Caco-2 (cell line): ENCODE measurements at regions not wholly inside any gene's neighbourhood (a gene's known extent, or its start where the extent isn't known, plus 50 kb on each side); places are given as distances from the start of the nearest gene placed in this dataset.

Source experiments
- BruUV-seq: library from RNA; stranded (reverse); fragments of 400-500 nt; replicated peaks from 2 replicates; lab custom pipeline; 2021; lab: Mats Ljungman, UMichigan
- CTCF ChIA-PET: fragments of 300-600 bp; sonication (Branson Sonifier 250); formaldehyde crosslinking; loops from one replicate; lab custom pipeline; 2022; ENCODE audit warnings: antibody characterized with exemption; lab: Charles Lee
- POLR2A ChIA-PET: fragments of 300-600 bp; sonication (Branson Sonifier 250); formaldehyde crosslinking; loops from one replicate; lab custom pipeline; 2022; ENCODE audit warnings: antibody characterized with exemption; lab: Charles Lee
- DNase-seq, 2 experiments: peaks; one replicate each; pipeline versions ENCODE4 v3.0.0 to v3.0.0-alpha.2; 2020 to 2022
- H3K27me3 ChIP-seq: replicated peaks from 2 replicates; pipeline ENCODE4 v1.6.0; 2011; ENCODE audit warnings: low read length; ENCODE audit not compliant: control insufficient read depth, insufficient read depth
- H3K36me3 ChIP-seq: 2 replicates; pipeline ENCODE4 v1.5.1; 2011; ENCODE audit warnings: low read length; ENCODE audit not compliant: control insufficient read depth, insufficient read depth
- H3K4me1 ChIP-seq: fragments of 250-450 bp; sonication (Bioruptor Pico); 2 replicates; pipeline ENCODE4 v1.5.1; 2020; ENCODE audit warnings: mild to moderate bottlenecking
- H3K4me3 ChIP-seq: 2 replicates; pipeline ENCODE4 v1.5.1; 2011; ENCODE audit warnings: low read depth, mild to moderate bottlenecking, control low read depth, low read length
- H3K9me3 ChIP-seq: fragments of 250-450 bp; sonication (Bioruptor Pico); 2 replicates; pipeline ENCODE4 v1.5.1; 2020; ENCODE audit warnings: mild to moderate bottlenecking, moderate library complexity
- H3K27ac Mint-ChIP-seq: one replicate; pipeline ENCODE4 v1.8.0; 2022; ENCODE audit warnings: mixed read lengths; ENCODE audit not compliant: unreplicated experiment
- H3K27me3 Mint-ChIP-seq: one replicate; pipeline ENCODE4 v1.8.0; 2022; ENCODE audit warnings: mixed read lengths; ENCODE audit not compliant: insufficient read depth, unreplicated experiment
- H3K36me3 Mint-ChIP-seq: one replicate; pipeline ENCODE4 v1.8.0; 2022; ENCODE audit warnings: mild to moderate bottlenecking, mixed read lengths; ENCODE audit not compliant: insufficient read depth, unreplicated experiment
- H3K4me1 Mint-ChIP-seq: one replicate; pipeline ENCODE4 v1.8.0; 2022; ENCODE audit warnings: low read depth, mixed read lengths; ENCODE audit not compliant: unreplicated experiment
- H3K4me3 Mint-ChIP-seq: one replicate; pipeline ENCODE4 v1.8.0; 2022; ENCODE audit warnings: mild to moderate bottlenecking, moderate library complexity, mixed read lengths; ENCODE audit not compliant: unreplicated experiment
- H3K9me3 Mint-ChIP-seq: one replicate; pipeline ENCODE4 v1.8.0; 2022; ENCODE audit warnings: mixed read lengths; ENCODE audit not compliant: unreplicated experiment
- intact Hi-C: fragments of 100-400 bp; cut with micrococcal nuclease; formaldehyde crosslinking; loops from one replicate; pipeline ENCODE4 v1.10.0; 2022; ENCODE audit not compliant: unreplicated experiment
- TF ChIP-seq, protein P1 (sequence below), 2 experiments: fragments of 200-600 bp in 1 of 2; IDR thresholded peaks; 1 replicate in 1 of 2; 2 replicates in 1 of 2; pipeline versions ENCODE4 v1.5.1 to v1.8.0; 2011 to 2022; ENCODE audit warnings: antibody characterized with exemption in 1 of 2, control low read depth in 1 of 2, inconsistent platforms in 1 of 2, low read depth in 1 of 2, low read length in 1 of 2, mild to moderate bottlenecking in 1 of 2, moderate library complexity in 1 of 2; ENCODE audit not compliant: insufficient read depth in 1 of 2, severe bottlenecking in 1 of 2, unreplicated experiment in 1 of 2

DNA sequence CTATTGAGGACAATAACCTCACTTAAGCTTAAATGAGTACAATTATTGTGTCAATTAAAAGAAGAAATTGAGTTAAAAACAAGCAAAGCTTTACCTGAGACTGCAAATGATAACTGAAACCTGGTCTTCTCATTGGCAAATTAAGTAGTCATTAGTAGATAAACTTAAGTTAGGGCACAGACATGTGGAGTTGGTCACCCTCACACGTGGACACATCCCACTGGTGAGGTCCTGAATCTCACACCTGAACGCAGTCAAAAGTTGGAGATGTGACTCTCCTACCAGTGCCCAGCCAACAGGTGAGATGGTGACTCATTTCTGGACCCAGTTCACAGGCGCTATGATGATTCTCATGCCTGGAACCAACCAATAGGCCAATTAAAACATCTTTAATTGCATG, 311.6 kb downstream of the FOXL1 start:
- POLR2A ChIA-PET = no interaction called here
- intact Hi-C loops = no loop called here
- Mint-ChIP-seq H3K4me3 (no peak overlapping the region), H3K27ac (no peak overlapping the region), H3K4me1 (no peaks in the 10 kb centered on the region), H3K36me3 (no peaks in the 10 kb centered on the region), H3K27me3 (peaks cover 14% of the 10 kb centered on the region), H3K9me3 (peaks cover 15% of the 10 kb centered on the region)
- BruUV-seq = no TSS peak
- Histone ChIP-seq H3K4me3 (no peak overlapping the region), H3K36me3 (no peaks in the 10 kb centered on the region), H3K9me3 (no peaks in the 10 kb centered on the region), H3K4me1 (no peaks in the 10 kb centered on the region), H3K27me3 (no peaks in the 10 kb centered on the region)
- TF ChIP-seq, protein P1, sequence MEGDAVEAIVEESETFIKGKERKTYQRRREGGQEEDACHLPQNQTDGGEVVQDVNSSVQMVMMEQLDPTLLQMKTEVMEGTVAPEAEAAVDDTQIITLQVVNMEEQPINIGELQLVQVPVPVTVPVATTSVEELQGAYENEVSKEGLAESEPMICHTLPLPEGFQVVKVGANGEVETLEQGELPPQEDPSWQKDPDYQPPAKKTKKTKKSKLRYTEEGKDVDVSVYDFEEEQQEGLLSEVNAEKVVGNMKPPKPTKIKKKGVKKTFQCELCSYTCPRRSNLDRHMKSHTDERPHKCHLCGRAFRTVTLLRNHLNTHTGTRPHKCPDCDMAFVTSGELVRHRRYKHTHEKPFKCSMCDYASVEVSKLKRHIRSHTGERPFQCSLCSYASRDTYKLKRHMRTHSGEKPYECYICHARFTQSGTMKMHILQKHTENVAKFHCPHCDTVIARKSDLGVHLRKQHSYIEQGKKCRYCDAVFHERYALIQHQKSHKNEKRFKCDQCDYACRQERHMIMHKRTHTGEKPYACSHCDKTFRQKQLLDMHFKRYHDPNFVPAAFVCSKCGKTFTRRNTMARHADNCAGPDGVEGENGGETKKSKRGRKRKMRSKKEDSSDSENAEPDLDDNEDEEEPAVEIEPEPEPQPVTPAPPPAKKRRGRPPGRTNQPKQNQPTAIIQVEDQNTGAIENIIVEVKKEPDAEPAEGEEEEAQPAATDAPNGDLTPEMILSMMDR (IDR thresholded peaks at IDR 0.05; ENCODE audit: insufficient read depth in 1 of 2, low read depth in 1 of 2, low read length in 1 of 2, severe bottlenecking in 1 of 2, unreplicated experiment in 1 of 2) = no peak
- CTCF ChIA-PET = interaction anchor here (0.6 kb wide), 1 partner anchor 325 kb away, joined by 3 read pairs; no protein-coding TSS in a partner anchor
- no peak for DNase-seq

DNA sequence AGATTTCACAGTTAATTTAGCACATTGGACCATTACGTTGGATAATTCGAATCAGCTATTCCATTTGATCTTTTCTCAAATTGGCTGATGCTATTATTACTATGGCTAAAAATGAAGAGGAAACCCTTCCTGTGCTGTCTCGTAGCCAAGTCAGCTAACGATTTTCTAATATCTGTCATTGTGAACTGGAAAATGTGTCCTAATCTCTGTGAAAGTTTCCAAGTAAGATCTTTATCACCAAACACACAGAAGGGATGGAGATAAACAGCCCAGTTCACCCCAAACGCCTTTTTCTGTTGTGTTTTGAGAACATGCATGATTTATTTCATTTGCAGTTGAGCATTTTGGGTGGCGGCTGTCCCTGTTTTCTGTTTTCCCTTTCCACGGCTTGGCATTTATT, 312.8 kb downstream of the FOXL1 start:
- ChIA-PET POLR2A (no interaction called here), CTCF (no interaction called here)
- BruUV-seq = no TSS peak
- peaks cover 18% of the 10 kb centered on the region for H3K27me3 Mint-ChIP-seq
- no peak overlapping the region for H3K4me3 Mint-ChIP-seq
- H3K9me3 Mint-ChIP-seq = peaks cover 15% of the 10 kb centered on the region
- TF ChIP-seq, protein P1 (IDR thresholded peaks at IDR 0.05; ENCODE audit: insufficient read depth in 1 of 2, low read depth in 1 of 2, low read length in 1 of 2, severe bottlenecking in 1 of 2, unreplicated experiment in 1 of 2) = no peak
- H3K36me3 ChIP-seq = no peaks in the 10 kb centered on the region
- no peaks in the 10 kb centered on the region for H3K27me3 ChIP-seq
- H3K27ac Mint-ChIP-seq = no peak overlapping the region
- H3K4me1 ChIP-seq = no peaks in the 10 kb centered on the region
- H3K9me3 ChIP-seq = no peaks in the 10 kb centered on the region
- intact Hi-C loops = no loop called here
- no peak for DNase-seq
- no peak overlapping the region for H3K4me3 ChIP-seq
- H3K36me3 Mint-ChIP-seq = no peaks in the 10 kb centered on the region
- H3K4me1 Mint-ChIP-seq = no peaks in the 10 kb centered on the region

DNA sequence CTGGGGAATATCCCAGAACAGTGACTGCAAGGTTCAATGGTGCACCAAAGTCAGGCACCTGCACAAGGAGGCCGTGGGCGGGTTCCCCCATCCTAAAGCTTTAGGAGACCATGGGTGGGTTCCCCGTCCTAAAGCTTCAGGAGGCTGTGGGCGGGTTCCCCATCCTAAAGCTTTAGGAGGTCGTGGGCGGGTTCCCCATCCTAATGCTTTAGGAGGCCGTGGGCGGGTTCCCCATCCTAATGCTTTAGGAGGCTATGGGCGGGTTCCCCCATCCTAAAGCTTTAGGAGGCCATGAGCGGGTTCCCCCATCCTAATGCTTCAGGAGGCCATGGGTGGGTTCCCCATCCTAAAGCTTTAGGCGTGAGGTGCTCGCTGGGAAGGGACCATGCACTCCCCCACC, 313.3 kb downstream of the FOXL1 start:
- Histone ChIP-seq H3K27me3 (no peaks in the 10 kb centered on the region), H3K9me3 (no peaks in the 10 kb centered on the region)

More for the DNA sequence above, 313.3 kb downstream of the FOXL1 start:
- Mint-ChIP-seq H3K36me3 (no peaks in the 10 kb centered on the region), H3K4me3 (no peak overlapping the region), H3K9me3 (peaks cover 15% of the 10 kb centered on the region), H3K27me3 (peaks cover 22% of the 10 kb centered on the region), H3K27ac (no peak overlapping the region), H3K4me1 (no peaks in the 10 kb centered on the region)
- Histone ChIP-seq H3K36me3 (no peaks in the 10 kb centered on the region), H3K4me1 (no peaks in the 10 kb centered on the region), H3K4me3 (no peak overlapping the region)
- CTCF ChIA-PET = no interaction called here
- intact Hi-C loops = no loop called here
- TF ChIP-seq, protein P1 (IDR thresholded peaks at IDR 0.05; ENCODE audit: insufficient read depth in 1 of 2, low read depth in 1 of 2, low read length in 1 of 2, severe bottlenecking in 1 of 2, unreplicated experiment in 1 of 2) = no peak
- no TSS peak for BruUV-seq
- DNase-seq = no peak
- POLR2A ChIA-PET = no interaction called here
